ENCODE measurements at regions not wholly inside any gene's neighbourhood (a gene's known extent, or its start where the extent isn't known, plus 50 kb on each side); places are given as distances from the start of the nearest gene placed in this dataset.
A peak's percentile ranks its signal among the peaks of the same experiment; 100 is the strongest.

DNA sequence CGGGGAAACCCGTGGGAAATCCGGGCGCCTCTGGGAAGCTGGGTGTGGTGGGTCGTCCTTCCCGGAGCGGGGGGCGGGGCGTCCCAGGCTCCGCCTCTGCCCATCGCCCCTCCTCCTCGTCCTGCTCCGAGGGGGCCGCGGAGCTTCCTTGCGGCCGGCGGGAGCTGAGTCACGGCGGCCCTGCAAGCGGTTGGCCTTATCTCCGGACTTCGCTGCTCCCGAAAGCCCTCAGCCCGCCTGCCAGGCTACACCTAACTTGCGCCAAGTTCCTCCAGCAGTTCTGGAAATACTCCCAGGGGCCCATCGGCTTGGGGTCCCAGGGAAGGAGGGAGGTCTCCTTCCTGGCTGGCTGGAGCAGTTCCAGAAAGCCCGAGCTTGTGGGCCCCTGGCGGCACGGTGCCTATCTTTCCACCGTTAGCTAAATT, 54.1 kb upstream of the CDKN2AIPNL start (continued):
- TF ChIP-seq, protein P1, sequence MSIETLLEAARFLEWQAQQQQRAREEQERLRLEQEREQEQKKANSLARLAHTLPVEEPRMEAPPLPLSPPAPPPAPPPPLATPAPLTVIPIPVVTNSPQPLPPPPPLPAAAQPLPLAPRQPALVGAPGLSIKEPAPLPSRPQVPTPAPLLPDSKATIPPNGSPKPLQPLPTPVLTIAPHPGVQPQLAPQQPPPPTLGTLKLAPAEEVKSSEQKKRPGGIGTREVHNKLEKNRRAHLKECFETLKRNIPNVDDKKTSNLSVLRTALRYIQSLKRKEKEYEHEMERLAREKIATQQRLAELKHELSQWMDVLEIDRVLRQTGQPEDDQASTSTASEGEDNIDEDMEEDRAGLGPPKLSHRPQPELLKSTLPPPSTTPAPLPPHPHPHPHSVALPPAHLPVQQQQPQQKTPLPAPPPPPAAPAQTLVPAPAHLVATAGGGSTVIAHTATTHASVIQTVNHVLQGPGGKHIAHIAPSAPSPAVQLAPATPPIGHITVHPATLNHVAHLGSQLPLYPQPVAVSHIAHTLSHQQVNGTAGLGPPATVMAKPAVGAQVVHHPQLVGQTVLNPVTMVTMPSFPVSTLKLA (conservative IDR thresholded peaks at IDR 0.05), result peak in 1 of 2 experiments; percentile 34; a peak in 1 of 4 replicates
- TF ChIP-seq ZNF134 (CRISPR knock-in tag; conservative IDR thresholded peaks at IDR 0.05), result no peak; the same call in 1 of the 2 replicates
- TF ChIP-seq RBM17 (IDR thresholded peaks at IDR 0.05; ENCODE audit: borderline replicate concordance, low read depth, low read length), result no peak
- 0 out of 2 replicates have a peak, but pooled peaks have one; percentile 29 for TF ChIP-seq GABPB1 (CRISPR knock-in tag; IDR thresholded peaks at IDR 0.05)
- peak; percentile 87 for TF ChIP-seq POLR2G (IDR thresholded peaks at IDR 0.05; ENCODE audit: low read depth, low read length)
- TF ChIP-seq, protein P2, sequence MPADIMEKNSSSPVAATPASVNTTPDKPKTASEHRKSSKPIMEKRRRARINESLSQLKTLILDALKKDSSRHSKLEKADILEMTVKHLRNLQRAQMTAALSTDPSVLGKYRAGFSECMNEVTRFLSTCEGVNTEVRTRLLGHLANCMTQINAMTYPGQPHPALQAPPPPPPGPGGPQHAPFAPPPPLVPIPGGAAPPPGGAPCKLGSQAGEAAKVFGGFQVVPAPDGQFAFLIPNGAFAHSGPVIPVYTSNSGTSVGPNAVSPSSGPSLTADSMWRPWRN (IDR thresholded peaks at IDR 0.05; ENCODE audit: low read depth), result peak; percentile 17; the same call in 1 of the 2 replicates
- TF ChIP-seq YY1 (IDR thresholded peaks at IDR 0.05; ENCODE audit: borderline replicate concordance in 1 of 3, control insufficient read depth in 1 of 3, extremely low read depth in 1 of 3, insufficient read depth in 3 of 3, insufficient read length in 1 of 3, insufficient replicate concordance in 2 of 3, low read depth in 1 of 3, low read length in 2 of 3), result peak in 2 of 3 experiments; percentile 40 to 73
- TF ChIP-seq SRSF9 (IDR thresholded peaks at IDR 0.05; ENCODE audit: borderline replicate concordance, low read depth, low read length), result no peak
- TF ChIP-seq ZNF717 (CRISPR knock-in tag; IDR thresholded peaks at IDR 0.05), result no peak
- TF ChIP-seq XRCC4 (IDR thresholded peaks at IDR 0.05; ENCODE audit: extremely low read depth, insufficient read depth, insufficient read length), result no peak
- TF ChIP-seq KDM2B (CRISPR knock-in tag; IDR thresholded peaks at IDR 0.05), result 0 out of 2 replicates have a peak, but pooled peaks have one; percentile 52
- TF ChIP-seq, protein P3, sequence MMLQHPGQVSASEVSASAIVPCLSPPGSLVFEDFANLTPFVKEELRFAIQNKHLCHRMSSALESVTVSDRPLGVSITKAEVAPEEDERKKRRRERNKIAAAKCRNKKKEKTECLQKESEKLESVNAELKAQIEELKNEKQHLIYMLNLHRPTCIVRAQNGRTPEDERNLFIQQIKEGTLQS (IDR thresholded peaks at IDR 0.05), result peak; percentile 65; the same call in 1 of the 2 replicates
- TF ChIP-seq, protein P3 (CRISPR knock-in tag; conservative IDR thresholded peaks at IDR 0.05), result no peak

Measured in K562 (cell line).